BLaER1 treated with 17β-estradiol and CSF1 and Interleukin-3, amounts not matched to agents 10 nM and 100 nM (cell line): ENCODE measurements at regions not wholly inside any gene's neighbourhood (a gene's known extent, or its start where the extent isn't known, plus 50 kb on each side); places are given as distances from the start of the nearest gene placed in this dataset.

Experiments used
- H3K27ac ChIP-seq, 11 experiments: shearing (Covaris generic); formaldehyde crosslinking; 2 replicates each; pipeline ENCODE4 v1.8.1; 2022
- H3K27me3 ChIP-seq, 11 experiments: shearing (Covaris generic); formaldehyde crosslinking; 2 replicates each; pipeline ENCODE4 v1.8.1; 2022
- H3K36me3 ChIP-seq, 11 experiments: shearing (Covaris generic); formaldehyde crosslinking; 2 replicates each; pipeline ENCODE4 v1.8.1; 2022
- H3K4me1 ChIP-seq, 10 experiments: shearing (Covaris generic); formaldehyde crosslinking; 2 replicates each; pipeline ENCODE4 v1.8.1; 2022
- H3K4me2 ChIP-seq, 11 experiments: shearing (Covaris generic); formaldehyde crosslinking; 2 replicates each; pipeline ENCODE4 v1.8.1; 2022
- H3K4me3 ChIP-seq, 10 experiments: shearing (Covaris generic); formaldehyde crosslinking; 2 replicates each; pipeline ENCODE4 v1.8.1; 2022
- H3K9ac ChIP-seq, 11 experiments: shearing (Covaris generic); formaldehyde crosslinking; 2 replicates each; pipeline ENCODE4 v1.8.1; 2022
- H3K9me3 ChIP-seq, 11 experiments: shearing (Covaris generic); formaldehyde crosslinking; replicated peaks in 1 of 11; 2 replicates each; pipeline ENCODE4 v1.8.1; 2022
- H4K20me1 ChIP-seq, 11 experiments: shearing (Covaris generic); formaldehyde crosslinking; 2 replicates each; pipeline ENCODE4 v1.8.1; 2022
- Cebpa-rat ChIP-seq, 11 experiments: shearing (Covaris generic); IDR thresholded peaks; 2 replicates each; pipeline ENCODE4 v1.8.1; 2022

DNA sequence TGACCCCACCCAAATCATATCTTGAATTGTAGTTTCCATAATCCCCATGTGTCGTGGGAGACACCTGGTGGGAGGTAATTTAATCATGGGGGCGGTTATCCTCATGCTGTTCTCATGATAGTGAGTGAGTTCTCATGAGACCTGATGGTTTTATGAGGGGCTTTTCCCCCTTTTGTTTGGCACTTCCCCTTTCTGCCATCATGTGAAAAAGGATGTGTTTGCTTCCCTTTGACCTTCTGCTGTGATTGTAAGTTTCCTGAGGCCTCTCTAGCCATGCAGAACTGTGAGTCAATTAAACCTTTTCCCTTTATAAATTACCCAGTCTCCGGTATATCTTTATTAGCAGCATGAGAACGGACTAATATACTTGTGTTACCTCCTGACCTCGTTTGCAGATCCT is 156.6 kb upstream of the MTNR1B start:
- Histone ChIP-seq H3K4me3 (no peak overlapping the region), H3K4me1 (peaks cover 0 to 8% (median 6%) of the 10 kb centered on the region in 10 experiments; a peak in 9 of 20 replicates), H3K9me3 (no peaks in the 10 kb centered on the region), H3K27ac (no peak overlapping the region), H3K36me3 (no peaks in the 10 kb centered on the region), H3K4me2 (peak overlapping the region in 5 of 11 experiments; percentile 0 to 33 (median 14); a peak in 4 of 22 replicates), H4K20me1 (no peaks in the 10 kb centered on the region), H3K9ac (no peak overlapping the region), H3K27me3 (no peaks in the 10 kb centered on the region)
- TF ChIP-seq Cebpa-rat (IDR thresholded peaks at IDR 0.05): no peak

DNA sequence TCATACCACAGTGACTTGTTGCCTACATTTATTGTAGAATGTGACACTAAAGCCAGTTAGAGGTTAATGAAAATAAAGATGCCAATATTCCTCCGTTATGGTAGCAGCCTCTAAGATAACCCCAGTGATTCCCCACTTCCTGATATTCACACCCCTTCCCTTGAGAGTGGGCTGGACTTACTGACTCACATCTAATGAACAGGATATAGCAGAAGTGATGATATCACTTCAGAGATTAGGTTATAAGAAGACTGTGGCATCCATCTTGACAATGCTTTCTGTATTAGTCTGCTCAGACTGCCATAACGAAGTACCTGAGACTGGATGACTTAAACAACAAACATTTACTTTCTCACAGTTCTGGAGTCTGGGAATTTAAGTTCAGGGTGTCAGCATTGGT is 149.6 kb upstream of the MTNR1B start:
- Histone ChIP-seq H3K4me1 (no peaks in the 10 kb centered on the region), H3K36me3 (no peaks in the 10 kb centered on the region), H3K27ac (no peak overlapping the region), H3K27me3 (no peaks in the 10 kb centered on the region), H3K4me2 (no peak overlapping the region), H3K9me3 (peaks cover 0 to 10% (median 0%) of the 10 kb centered on the region in 11 experiments; a peak in 3 of 22 replicates), H3K4me3 (no peak overlapping the region), H3K9ac (no peak overlapping the region), H4K20me1 (no peaks in the 10 kb centered on the region)
- TF ChIP-seq Cebpa-rat (IDR thresholded peaks at IDR 0.05): no peak

- no peak overlapping the region for H3K4me2 ChIP-seq
- no peaks in the 10 kb centered on the region for H3K36me3 ChIP-seq
- no peak for TF ChIP-seq Cebpa-rat (IDR thresholded peaks at IDR 0.05)
- H3K9me3 ChIP-seq: peaks cover 0 to 10% (median 0%) of the 10 kb centered on the region in 11 experiments; a peak in 3 of 22 replicates
- no peaks in the 10 kb centered on the region for H4K20me1 ChIP-seq
- H3K4me1 ChIP-seq: no peaks in the 10 kb centered on the region
- H3K9ac ChIP-seq: no peak overlapping the region
- no peaks in the 10 kb centered on the region for H3K27me3 ChIP-seq
- H3K27ac ChIP-seq: no peak overlapping the region
- H3K4me3 ChIP-seq: no peak overlapping the region
Observed at GRCh38 chr11:92820860-92821259, 148.6 kb upstream of the MTNR1B start.

- Histone ChIP-seq H3K4me2 (no peak overlapping the region), H3K9ac (no peak overlapping the region), H3K27me3 (no peaks in the 10 kb centered on the region), H3K4me1 (no peaks in the 10 kb centered on the region), H4K20me1 (no peaks in the 10 kb centered on the region), H3K27ac (no peak overlapping the region), H3K36me3 (no peaks in the 10 kb centered on the region), H3K9me3 (peaks cover 0 to 10% (median 0%) of the 10 kb centered on the region in 11 experiments; a peak in 3 of 22 replicates), H3K4me3 (no peak overlapping the region)
- no peak for TF ChIP-seq Cebpa-rat (IDR thresholded peaks at IDR 0.05)
Observed at GRCh38 chr11:92822410-92822809, 147.0 kb upstream of the MTNR1B start.

DNA sequence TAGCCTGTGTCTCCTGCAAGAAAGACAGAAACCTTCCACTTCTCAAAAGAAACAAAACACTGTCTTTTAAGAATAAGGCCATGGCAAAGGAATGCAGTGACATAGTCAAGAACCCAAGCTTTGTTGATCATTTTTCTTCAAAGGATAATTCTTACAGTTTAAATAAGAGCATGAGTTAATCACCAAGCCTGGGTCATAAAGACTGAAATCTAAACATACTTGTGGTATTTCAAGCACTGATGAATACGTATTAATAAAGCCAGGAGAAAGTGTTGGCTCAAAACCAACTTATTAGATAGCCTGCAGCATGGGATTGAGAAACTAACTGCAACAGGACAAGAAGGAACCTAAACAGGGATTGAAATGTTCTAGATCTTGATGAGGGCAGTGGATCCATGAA is 143.3 kb upstream of the MTNR1B start:
- H3K27ac ChIP-seq: no peak overlapping the region
- H3K36me3 ChIP-seq: no peaks in the 10 kb centered on the region
- H3K9ac ChIP-seq: no peak overlapping the region
- no peaks in the 10 kb centered on the region for H4K20me1 ChIP-seq
- H3K27me3 ChIP-seq: no peaks in the 10 kb centered on the region
- TF ChIP-seq Cebpa-rat (IDR thresholded peaks at IDR 0.05): no peak
- no peaks in the 10 kb centered on the region for H3K4me1 ChIP-seq
- H3K9me3 ChIP-seq: no peaks in the 10 kb centered on the region
- H3K4me3 ChIP-seq: no peak overlapping the region
- H3K4me2 ChIP-seq: no peak overlapping the region

- no peaks in the 10 kb centered on the region for H3K9me3 ChIP-seq
- H3K36me3 ChIP-seq: no peaks in the 10 kb centered on the region
- H3K4me1 ChIP-seq: no peaks in the 10 kb centered on the region
- no peak overlapping the region for H3K27ac ChIP-seq
- no peak overlapping the region for H3K4me3 ChIP-seq
- H3K9ac ChIP-seq: no peak overlapping the region
- H4K20me1 ChIP-seq: no peaks in the 10 kb centered on the region
- H3K27me3 ChIP-seq: no peaks in the 10 kb centered on the region
- no peak for TF ChIP-seq Cebpa-rat (IDR thresholded peaks at IDR 0.05)
- no peak overlapping the region for H3K4me2 ChIP-seq
Observed at GRCh38 chr11:92826603-92827002, 142.8 kb upstream of the MTNR1B start.

- no peak overlapping the region for H3K27ac ChIP-seq
- H3K9me3 ChIP-seq: no peaks in the 10 kb centered on the region
- H3K4me3 ChIP-seq: no peak overlapping the region
- H3K4me1 ChIP-seq: no peaks in the 10 kb centered on the region
- no peak overlapping the region for H3K4me2 ChIP-seq
- no peaks in the 10 kb centered on the region for H3K36me3 ChIP-seq
- no peak for TF ChIP-seq Cebpa-rat (IDR thresholded peaks at IDR 0.05)
- H3K27me3 ChIP-seq: no peaks in the 10 kb centered on the region
- H4K20me1 ChIP-seq: no peaks in the 10 kb centered on the region
- no peak overlapping the region for H3K9ac ChIP-seq
Observed at GRCh38 chr11:92827132-92827531, 142.3 kb upstream of the MTNR1B start.

DNA sequence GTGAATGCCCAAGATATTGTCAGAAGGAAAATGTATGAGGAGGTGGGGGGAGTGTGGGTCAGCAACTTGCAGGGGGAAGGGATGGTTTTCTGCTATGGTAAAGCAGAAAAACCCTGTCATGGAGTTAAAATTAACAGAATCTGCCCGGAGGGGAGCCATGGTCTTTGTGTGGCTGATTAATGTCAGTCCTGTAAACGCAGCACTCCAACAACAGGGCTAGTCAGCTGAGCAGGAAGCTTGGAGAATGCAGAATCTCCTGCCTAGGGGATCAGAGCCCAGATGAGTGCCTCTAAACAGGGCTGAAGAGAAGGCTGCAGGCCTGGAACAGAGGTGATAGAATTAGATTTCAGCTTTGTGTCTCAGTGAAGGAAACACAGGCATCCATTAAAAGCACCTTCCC is 140.9 kb upstream of the MTNR1B start:
- Histone ChIP-seq H3K4me3 (no peak overlapping the region), H3K9me3 (no peaks in the 10 kb centered on the region), H3K9ac (no peak overlapping the region), H3K4me2 (no peak overlapping the region), H4K20me1 (no peaks in the 10 kb centered on the region), H3K4me1 (no peaks in the 10 kb centered on the region), H3K27ac (no peak overlapping the region), H3K36me3 (no peaks in the 10 kb centered on the region), H3K27me3 (no peaks in the 10 kb centered on the region)
- no peak for TF ChIP-seq Cebpa-rat (IDR thresholded peaks at IDR 0.05)

GRCh38 chr11:92829121-92829520 is 140.3 kb upstream of the MTNR1B start:
- H3K27me3 ChIP-seq: no peaks in the 10 kb centered on the region
- no peak overlapping the region for H3K9ac ChIP-seq

GRCh38 chr11:92829671-92830070 is 139.8 kb upstream of the MTNR1B start:
- no peaks in the 10 kb centered on the region for H3K4me1 ChIP-seq
- H3K9ac ChIP-seq: no peak overlapping the region
- H3K9me3 ChIP-seq: no peaks in the 10 kb centered on the region
- H3K4me2 ChIP-seq: no peak overlapping the region
- no peak overlapping the region for H3K4me3 ChIP-seq
- no peak for TF ChIP-seq Cebpa-rat (IDR thresholded peaks at IDR 0.05)
- H3K36me3 ChIP-seq: no peaks in the 10 kb centered on the region
- H4K20me1 ChIP-seq: no peaks in the 10 kb centered on the region
- no peak overlapping the region for H3K27ac ChIP-seq
- no peaks in the 10 kb centered on the region for H3K27me3 ChIP-seq

More at GRCh38 chr11:92829121-92829520, 140.3 kb upstream of the MTNR1B start:
- no peak overlapping the region for H3K4me2 ChIP-seq
- no peaks in the 10 kb centered on the region for H3K36me3 ChIP-seq
- H3K4me1 ChIP-seq: no peaks in the 10 kb centered on the region
- H3K4me3 ChIP-seq: no peak overlapping the region
- H3K9me3 ChIP-seq: no peaks in the 10 kb centered on the region
- no peak for TF ChIP-seq Cebpa-rat (IDR thresholded peaks at IDR 0.05)
- no peaks in the 10 kb centered on the region for H4K20me1 ChIP-seq
- no peak overlapping the region for H3K27ac ChIP-seq
